Liver (tissue), 3 donors: ENCODE measurements at regions not wholly inside any gene's neighbourhood (a gene's known extent, or its start where the extent isn't known, plus 50 kb on each side); places are given as distances from the start of the nearest gene placed in this dataset.

Experiments used
- GABPA ChIP-seq, 2 donors: IDR thresholded peaks in 1 of 2; conservative IDR thresholded peaks in 1 of 2; 2 replicates each; pipeline ENCODE4 v1.6.1; 2016; ENCODE audit warnings: antibody characterized with exemption in 2 of 2, mild to moderate bottlenecking in 1 of 2, moderate library complexity in 1 of 2
- JUND ChIP-seq, 2 donors: IDR thresholded peaks; 2 replicates each; pipeline ENCODE4 v1.6.1; 2016; ENCODE audit warnings: antibody characterized with exemption in 2 of 2
- RAD21 ChIP-seq, 2 donors: IDR thresholded peaks; 2 replicates each; pipeline ENCODE4 v1.6.1; 2016; ENCODE audit warnings: antibody characterized with exemption in 2 of 2, mild to moderate bottlenecking in 2 of 2
- TAF1 ChIP-seq: conservative IDR thresholded peaks from 2 replicates; pipeline ENCODE4 v1.6.1; 2016; ENCODE audit warnings: antibody characterized with exemption, mild to moderate bottlenecking
- YY1 ChIP-seq: IDR thresholded peaks from 2 replicates; pipeline ENCODE4 v1.6.1; 2016; ENCODE audit warnings: antibody characterized with exemption, mild to moderate bottlenecking
- TF ChIP-seq, protein P1 (sequence below): fragments of 150-350 bp; IDR thresholded peaks from 2 replicates; pipeline ENCODE4 v1.5.1; 2017; ENCODE audit warnings: improper control_type of control experiment, low read depth, low read length; ENCODE audit not compliant: missing input control
- TF ChIP-seq, protein P2 (sequence below): IDR thresholded peaks from 2 replicates; pipeline ENCODE4 v1.6.1; 2016; ENCODE audit warnings: antibody characterized with exemption
- TF ChIP-seq, protein P3 (sequence below): IDR thresholded peaks from 2 replicates; pipeline ENCODE4 v1.6.1; 2016; ENCODE audit warnings: antibody characterized with exemption
- TF ChIP-seq, protein P4 (sequence below): IDR thresholded peaks from 2 replicates; pipeline ENCODE4 v1.6.1; 2016; ENCODE audit warnings: antibody characterized with exemption, mild to moderate bottlenecking
- TF ChIP-seq, protein P5 (sequence below): IDR thresholded peaks from 2 replicates; pipeline ENCODE4 v1.6.1; 2016; ENCODE audit warnings: antibody characterized with exemption
- donor health status: healthy.
- donor health status: healthy.

DNA sequence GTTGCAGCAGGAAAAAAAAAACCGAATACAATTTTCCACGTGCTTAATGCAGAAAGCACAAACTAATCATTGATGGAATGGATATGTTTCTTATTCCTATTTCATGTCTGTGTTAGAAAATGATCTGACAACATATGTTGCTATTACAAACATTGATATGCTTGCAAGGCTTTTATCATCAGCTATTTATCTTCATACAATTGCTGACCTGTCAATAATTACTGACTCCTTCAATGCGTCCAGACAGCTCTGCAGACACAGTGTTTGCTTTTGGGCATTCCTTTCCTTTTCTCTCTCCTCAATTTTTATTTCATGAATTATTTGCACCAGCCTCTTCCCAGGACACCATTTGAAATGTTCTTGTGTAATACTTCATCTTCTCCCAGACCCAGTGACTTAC is 246.2 kb downstream of the SEC23IP start:
- TF ChIP-seq, protein P1, sequence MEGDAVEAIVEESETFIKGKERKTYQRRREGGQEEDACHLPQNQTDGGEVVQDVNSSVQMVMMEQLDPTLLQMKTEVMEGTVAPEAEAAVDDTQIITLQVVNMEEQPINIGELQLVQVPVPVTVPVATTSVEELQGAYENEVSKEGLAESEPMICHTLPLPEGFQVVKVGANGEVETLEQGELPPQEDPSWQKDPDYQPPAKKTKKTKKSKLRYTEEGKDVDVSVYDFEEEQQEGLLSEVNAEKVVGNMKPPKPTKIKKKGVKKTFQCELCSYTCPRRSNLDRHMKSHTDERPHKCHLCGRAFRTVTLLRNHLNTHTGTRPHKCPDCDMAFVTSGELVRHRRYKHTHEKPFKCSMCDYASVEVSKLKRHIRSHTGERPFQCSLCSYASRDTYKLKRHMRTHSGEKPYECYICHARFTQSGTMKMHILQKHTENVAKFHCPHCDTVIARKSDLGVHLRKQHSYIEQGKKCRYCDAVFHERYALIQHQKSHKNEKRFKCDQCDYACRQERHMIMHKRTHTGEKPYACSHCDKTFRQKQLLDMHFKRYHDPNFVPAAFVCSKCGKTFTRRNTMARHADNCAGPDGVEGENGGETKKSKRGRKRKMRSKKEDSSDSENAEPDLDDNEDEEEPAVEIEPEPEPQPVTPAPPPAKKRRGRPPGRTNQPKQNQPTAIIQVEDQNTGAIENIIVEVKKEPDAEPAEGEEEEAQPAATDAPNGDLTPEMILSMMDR: no peak
- TF ChIP-seq TAF1 (no peak), JUND (IDR thresholded peaks at IDR 0.05) (no peak), RAD21 (IDR thresholded peaks at IDR 0.05) (no peak), YY1 (no peak), GABPA (IDR thresholded peaks at IDR 0.05 in 1 of 2, conservative IDR thresholded peaks at IDR 0.05 in 1 of 2) (no peak)
- TF ChIP-seq, protein P2, sequence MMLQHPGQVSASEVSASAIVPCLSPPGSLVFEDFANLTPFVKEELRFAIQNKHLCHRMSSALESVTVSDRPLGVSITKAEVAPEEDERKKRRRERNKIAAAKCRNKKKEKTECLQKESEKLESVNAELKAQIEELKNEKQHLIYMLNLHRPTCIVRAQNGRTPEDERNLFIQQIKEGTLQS: no peak
- TF ChIP-seq, protein P3, sequence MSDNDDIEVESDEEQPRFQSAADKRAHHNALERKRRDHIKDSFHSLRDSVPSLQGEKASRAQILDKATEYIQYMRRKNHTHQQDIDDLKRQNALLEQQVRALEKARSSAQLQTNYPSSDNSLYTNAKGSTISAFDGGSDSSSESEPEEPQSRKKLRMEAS: no peak
- TF ChIP-seq, protein P4, sequence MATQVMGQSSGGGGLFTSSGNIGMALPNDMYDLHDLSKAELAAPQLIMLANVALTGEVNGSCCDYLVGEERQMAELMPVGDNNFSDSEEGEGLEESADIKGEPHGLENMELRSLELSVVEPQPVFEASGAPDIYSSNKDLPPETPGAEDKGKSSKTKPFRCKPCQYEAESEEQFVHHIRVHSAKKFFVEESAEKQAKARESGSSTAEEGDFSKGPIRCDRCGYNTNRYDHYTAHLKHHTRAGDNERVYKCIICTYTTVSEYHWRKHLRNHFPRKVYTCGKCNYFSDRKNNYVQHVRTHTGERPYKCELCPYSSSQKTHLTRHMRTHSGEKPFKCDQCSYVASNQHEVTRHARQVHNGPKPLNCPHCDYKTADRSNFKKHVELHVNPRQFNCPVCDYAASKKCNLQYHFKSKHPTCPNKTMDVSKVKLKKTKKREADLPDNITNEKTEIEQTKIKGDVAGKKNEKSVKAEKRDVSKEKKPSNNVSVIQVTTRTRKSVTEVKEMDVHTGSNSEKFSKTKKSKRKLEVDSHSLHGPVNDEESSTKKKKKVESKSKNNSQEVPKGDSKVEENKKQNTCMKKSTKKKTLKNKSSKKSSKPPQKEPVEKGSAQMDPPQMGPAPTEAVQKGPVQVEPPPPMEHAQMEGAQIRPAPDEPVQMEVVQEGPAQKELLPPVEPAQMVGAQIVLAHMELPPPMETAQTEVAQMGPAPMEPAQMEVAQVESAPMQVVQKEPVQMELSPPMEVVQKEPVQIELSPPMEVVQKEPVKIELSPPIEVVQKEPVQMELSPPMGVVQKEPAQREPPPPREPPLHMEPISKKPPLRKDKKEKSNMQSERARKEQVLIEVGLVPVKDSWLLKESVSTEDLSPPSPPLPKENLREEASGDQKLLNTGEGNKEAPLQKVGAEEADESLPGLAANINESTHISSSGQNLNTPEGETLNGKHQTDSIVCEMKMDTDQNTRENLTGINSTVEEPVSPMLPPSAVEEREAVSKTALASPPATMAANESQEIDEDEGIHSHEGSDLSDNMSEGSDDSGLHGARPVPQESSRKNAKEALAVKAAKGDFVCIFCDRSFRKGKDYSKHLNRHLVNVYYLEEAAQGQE: no peak
- TF ChIP-seq, protein P5, sequence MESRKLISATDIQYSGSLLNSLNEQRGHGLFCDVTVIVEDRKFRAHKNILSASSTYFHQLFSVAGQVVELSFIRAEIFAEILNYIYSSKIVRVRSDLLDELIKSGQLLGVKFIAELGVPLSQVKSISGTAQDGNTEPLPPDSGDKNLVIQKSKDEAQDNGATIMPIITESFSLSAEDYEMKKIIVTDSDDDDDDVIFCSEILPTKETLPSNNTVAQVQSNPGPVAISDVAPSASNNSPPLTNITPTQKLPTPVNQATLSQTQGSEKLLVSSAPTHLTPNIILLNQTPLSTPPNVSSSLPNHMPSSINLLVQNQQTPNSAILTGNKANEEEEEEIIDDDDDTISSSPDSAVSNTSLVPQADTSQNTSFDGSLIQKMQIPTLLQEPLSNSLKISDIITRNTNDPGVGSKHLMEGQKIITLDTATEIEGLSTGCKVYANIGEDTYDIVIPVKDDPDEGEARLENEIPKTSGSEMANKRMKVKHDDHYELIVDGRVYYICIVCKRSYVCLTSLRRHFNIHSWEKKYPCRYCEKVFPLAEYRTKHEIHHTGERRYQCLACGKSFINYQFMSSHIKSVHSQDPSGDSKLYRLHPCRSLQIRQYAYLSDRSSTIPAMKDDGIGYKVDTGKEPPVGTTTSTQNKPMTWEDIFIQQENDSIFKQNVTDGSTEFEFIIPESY: no peak
